ENCODE measurements at regions not wholly inside any gene's neighbourhood (a gene's known extent, or its start where the extent isn't known, plus 50 kb on each side); places are given as distances from the start of the nearest gene placed in this dataset.

- no peak for DNase-seq
Measured at GRCh38 chr1:5492846-5493245, 499.4 kb downstream of the NPHP4 start.

- DNase-seq = no peak
Measured at GRCh38 chr1:5491207-5491904, 500.9 kb downstream of the NPHP4 start.

- DNase-seq = no peak
Measured at GRCh38 chr1:5490635-5491034, 501.6 kb downstream of the NPHP4 start.

- no peak for DNase-seq
Measured at GRCh38 chr1:5488448-5488847, 503.8 kb downstream of the NPHP4 start.

GRCh38 chr1:5485968-5486696, 506.1 kb downstream of the NPHP4 start:
- DNase-seq = no peak

- DNase-seq = no peak
Measured at GRCh38 chr1:5485436-5485835, 506.8 kb downstream of the NPHP4 start.

GRCh38 chr1:5484451-5485165, 507.6 kb downstream of the NPHP4 start:
- no peak for DNase-seq

GRCh38 chr1:5481889-5482288, 510.3 kb downstream of the NPHP4 start:
- DNase-seq = no peak

- DNase-seq = no peak
Measured at GRCh38 chr1:5480906-5481305, 511.3 kb downstream of the NPHP4 start.

- no peak for DNase-seq
Measured at GRCh38 chr1:5479876-5480646, 512.2 kb downstream of the NPHP4 start.

GRCh38 chr1:5478961-5479360, 513.3 kb downstream of the NPHP4 start:
- DNase-seq = no peak

- no peak for DNase-seq
Measured at GRCh38 chr1:5478156-5478695, 514.0 kb downstream of the NPHP4 start.

- no peak for DNase-seq
Measured at GRCh38 chr1:5477716-5478115, 514.5 kb downstream of the NPHP4 start.

GRCh38 chr1:5475572-5475971, 516.7 kb downstream of the NPHP4 start:
- no peak for DNase-seq

- DNase-seq = no peak
Measured at GRCh38 chr1:5473268-5473667, 519.0 kb downstream of the NPHP4 start.

GRCh38 chr1:5466487-5466886, 525.7 kb downstream of the NPHP4 start:
- DNase-seq = no peak

GRCh38 chr1:5465281-5465711, 526.9 kb downstream of the NPHP4 start:
- no peak for DNase-seq

GRCh38 chr1:5464366-5464765, 527.9 kb downstream of the NPHP4 start:
- DNase-seq = no peak

GRCh38 chr1:5460974-5461373, 531.3 kb downstream of the NPHP4 start:
- no peak for DNase-seq

GRCh38 chr1:5459839-5460610, 532.2 kb downstream of the NPHP4 start:
- DNase-seq = no peak

GRCh38 chr1:5458248-5458647, 534.0 kb downstream of the NPHP4 start:
- DNase-seq = no peak

All from GOT3 (cell line).